DOHH2 (cell line): ENCODE measurements at regions not wholly inside any gene's neighbourhood (a gene's known extent, or its start where the extent isn't known, plus 50 kb on each side); places are given as distances from the start of the nearest gene placed in this dataset.

Experiments
- EZH2phosphoT487 ChIP-seq: fragments of 200-600 bp; sonication (generic); IDR thresholded peaks from 2 replicates; pipeline ENCODE4 v1.6.1; 2017; ENCODE audit warnings: borderline replicate concordance, mild to moderate bottlenecking, antibody characterized with exemption, low read length, moderate library complexity, mixed read lengths
- TF ChIP-seq, protein P1 (sequence below): fragments of 200-600 bp; sonication (generic); IDR thresholded peaks from one replicate; pipeline ENCODE4 v1.5.1; 2014; ENCODE audit warnings: antibody characterized with exemption, mild to moderate bottlenecking, low read depth, low read length; ENCODE audit not compliant: poor library complexity, severe bottlenecking

DNA sequence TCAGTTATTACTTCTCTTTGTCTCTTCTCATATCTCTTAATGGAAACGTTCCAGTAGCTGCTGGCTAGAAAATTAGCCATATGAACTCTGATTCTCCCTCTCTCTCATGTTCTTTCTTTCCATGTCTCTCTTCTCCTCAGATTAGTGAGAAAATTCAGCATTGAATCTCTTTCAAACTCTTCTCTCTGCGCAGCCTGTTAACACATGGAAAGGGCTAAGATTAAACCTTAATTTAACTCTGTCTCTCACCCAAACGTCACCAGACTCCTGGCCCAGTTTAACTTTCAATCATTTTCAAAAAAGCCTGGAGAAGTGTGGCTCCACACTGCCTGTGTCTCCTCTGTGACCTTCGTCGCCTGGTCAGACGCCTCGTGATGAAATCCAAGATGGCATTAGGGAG lies 1234.2 kb downstream of the BCL11B start:
- TF ChIP-seq, protein P1, sequence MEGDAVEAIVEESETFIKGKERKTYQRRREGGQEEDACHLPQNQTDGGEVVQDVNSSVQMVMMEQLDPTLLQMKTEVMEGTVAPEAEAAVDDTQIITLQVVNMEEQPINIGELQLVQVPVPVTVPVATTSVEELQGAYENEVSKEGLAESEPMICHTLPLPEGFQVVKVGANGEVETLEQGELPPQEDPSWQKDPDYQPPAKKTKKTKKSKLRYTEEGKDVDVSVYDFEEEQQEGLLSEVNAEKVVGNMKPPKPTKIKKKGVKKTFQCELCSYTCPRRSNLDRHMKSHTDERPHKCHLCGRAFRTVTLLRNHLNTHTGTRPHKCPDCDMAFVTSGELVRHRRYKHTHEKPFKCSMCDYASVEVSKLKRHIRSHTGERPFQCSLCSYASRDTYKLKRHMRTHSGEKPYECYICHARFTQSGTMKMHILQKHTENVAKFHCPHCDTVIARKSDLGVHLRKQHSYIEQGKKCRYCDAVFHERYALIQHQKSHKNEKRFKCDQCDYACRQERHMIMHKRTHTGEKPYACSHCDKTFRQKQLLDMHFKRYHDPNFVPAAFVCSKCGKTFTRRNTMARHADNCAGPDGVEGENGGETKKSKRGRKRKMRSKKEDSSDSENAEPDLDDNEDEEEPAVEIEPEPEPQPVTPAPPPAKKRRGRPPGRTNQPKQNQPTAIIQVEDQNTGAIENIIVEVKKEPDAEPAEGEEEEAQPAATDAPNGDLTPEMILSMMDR, result no peak
- no peak for TF ChIP-seq EZH2phosphoT487
